Astrocyte of the spinal cord (primary cell): ENCODE measurements at regions not wholly inside any gene's neighbourhood (a gene's known extent, or its start where the extent isn't known, plus 50 kb on each side); places are given as distances from the start of the nearest gene placed in this dataset.

Source experiments
- DNase-seq: peaks from one replicate; pipeline ENCODE4 v3.0.0; 2011; ENCODE audit warnings: low read depth, low spot score
- H3K4me3 ChIP-seq: 2 replicates; pipeline ENCODE4 v1.5.1; 2011; ENCODE audit warnings: low read depth, mild to moderate bottlenecking, low read length, moderate library complexity
- CTCF ChIP-seq: IDR thresholded peaks from 2 replicates; pipeline ENCODE4 v1.5.1; 2012; ENCODE audit warnings: low read depth, mild to moderate bottlenecking, low read length, inconsistent platforms
- in situ Hi-C: cut with HindIII; loops from 2 replicates; pipeline ENCODE4 v1.10.0; 2017; ENCODE audit warnings: low sequenced_read_pairs

GRCh38 chr11:15532432-15532831, 417.7 kb downstream of the INSC start:
- TF ChIP-seq CTCF = no peak
- H3K4me3 ChIP-seq = no peak overlapping the region
- in situ Hi-C loops = no loop called here
- DNase-seq = no peak

- H3K4me3 ChIP-seq = no peak overlapping the region
- TF ChIP-seq CTCF = no peak
- in situ Hi-C loops = no loop called here
- no peak for DNase-seq
Observed at GRCh38 chr11:15534266-15534665, 419.5 kb downstream of the INSC start.

GRCh38 chr11:15535414-15535813, 420.7 kb downstream of the INSC start:
- in situ Hi-C loops = no loop called here
- no peak overlapping the region for H3K4me3 ChIP-seq
- DNase-seq = no peak
- no peak for TF ChIP-seq CTCF

- no peak overlapping the region for H3K4me3 ChIP-seq
- in situ Hi-C loops = no loop called here
- no peak for TF ChIP-seq CTCF
- no peak for DNase-seq
Observed at GRCh38 chr11:15536438-15536837, 421.7 kb downstream of the INSC start.

GRCh38 chr11:15539645-15540044, 424.9 kb downstream of the INSC start:
- no peak for TF ChIP-seq CTCF
- no peak for DNase-seq
- in situ Hi-C loops = no loop called here
- no peak overlapping the region for H3K4me3 ChIP-seq

- in situ Hi-C loops = no loop called here
- DNase-seq = no peak
- no peak overlapping the region for H3K4me3 ChIP-seq
- TF ChIP-seq CTCF = no peak
Observed at GRCh38 chr11:15541079-15541478, 426.4 kb downstream of the INSC start.

GRCh38 chr11:15544353-15544752, 429.6 kb downstream of the INSC start:
- in situ Hi-C loops = no loop called here
- TF ChIP-seq CTCF = no peak
- no peak for DNase-seq
- no peak overlapping the region for H3K4me3 ChIP-seq
